HCT116 (cell line): ENCODE measurements at regions not wholly inside any gene's neighbourhood (a gene's known extent, or its start where the extent isn't known, plus 50 kb on each side); places are given as distances from the start of the nearest gene placed in this dataset.
"Not testable (repeated sequence)": the region's sequence is repeated elsewhere in the genome, so short reads cannot be mapped to it uniquely, and the experiment has no call there.

ENCODE experiments used
- ATAC-seq: fragments of 200-7000 bp; cut with Tn5 transposase; 2 replicates; pipeline ENCODE4 v1.9.1; 2020; ENCODE audit warnings: mild to moderate bottlenecking, moderate library complexity
- BruUV-seq: library from RNA; stranded (reverse); fragments of 400-500 nt; replicated peaks from 2 replicates; lab custom pipeline; 2021; lab: Mats Ljungman, UMichigan
- CTCF ChIA-PET: fragments of 300-600 bp; sonication (Branson Sonifier 250); formaldehyde crosslinking; loops from one replicate; lab custom pipeline; 2021; ENCODE audit warnings: antibody characterized with exemption; lab: Charles Lee
- POLR2A ChIA-PET: fragments of 300-600, 350-600 bp; sonication (Branson Sonifier 250); formaldehyde crosslinking; loops from one replicate; lab custom pipeline; 2021; ENCODE audit warnings: antibody characterized with exemption; lab: Charles Lee
- RAD21 ChIA-PET, 2 experiments: fragments of 300-600 bp; sonication (Branson Sonifier 250); formaldehyde crosslinking; loops; one replicate each; lab custom pipeline; 2023; ENCODE audit warnings: low total read pairs in 2 of 2; ENCODE audit not compliant: uncharacterized antibody in 2 of 2, unreplicated experiment in 2 of 2, low non-redundant PET in 1 of 2; lab: Charles Lee
- DNase-seq: peaks from one replicate; pipeline ENCODE4 v3.0.0-alpha.2; 2010; ENCODE audit warnings: low read depth, low spot score
- H2AFZ ChIP-seq: fragments of 200-600 bp; shearing (Covaris generic), sonication (generic); 2 replicates; pipeline ENCODE4 v1.6.1; 2017; ENCODE audit warnings: low read depth, mixed run types, mixed read lengths, antibody characterized with exemption, low read length; ENCODE audit not compliant: poor library complexity, severe bottlenecking
- H3K27ac ChIP-seq: 2 replicates; pipeline ENCODE4 v1.5.1; 2012; ENCODE audit warnings: low read depth, low read length
- H3K27me3 ChIP-seq: fragments of 200-600 bp; sonication (generic); 2 replicates; pipeline ENCODE4 v1.6.1; 2016; ENCODE audit warnings: mixed run types, low read length, mixed read lengths; ENCODE audit not compliant: insufficient read depth
- H3K36me3 ChIP-seq, 2 experiments: fragments of 200-500 bp in 1 of 2; fragments of 200-600 bp in 1 of 2; sonication (Bioruptor generic) in 1 of 2; sonication (generic) in 1 of 2; 2 replicates each; pipeline versions ENCODE4 v1.5.1 to v1.6.1; 2014 to 2016; ENCODE audit warnings: low read length in 2 of 2, inconsistent platforms in 1 of 2, mixed read lengths in 1 of 2, mixed run types in 1 of 2; ENCODE audit not compliant: insufficient read depth in 2 of 2, control insufficient read depth in 1 of 2
- H3K4me1 ChIP-seq, 2 experiments: fragments of 200-600 bp in 1 of 2; sonication (generic) in 1 of 2; 2 replicates each; pipeline versions ENCODE4 v1.5.1 to v1.6.1; 2012 to 2017; ENCODE audit warnings: low read length in 2 of 2, inconsistent platforms in 1 of 2, mild to moderate bottlenecking in 1 of 2, mixed read lengths in 1 of 2, mixed run types in 1 of 2, moderate library complexity in 1 of 2; ENCODE audit not compliant: insufficient read depth in 2 of 2, control insufficient read depth in 1 of 2
- H3K4me2 ChIP-seq: fragments of 200-600 bp; sonication (generic); 2 replicates; pipeline ENCODE4 v1.6.1; 2017; ENCODE audit warnings: mixed run types, low read length, mixed read lengths
- H3K4me3 ChIP-seq, 2 experiments: fragments of 200-600 bp in 1 of 2; sonication (generic) in 1 of 2; replicated peaks in 1 of 2; 2 replicates each; pipeline ENCODE4 v1.5.1; 2011 to 2016; ENCODE audit warnings: low read length in 2 of 2, control low read depth in 1 of 2, low read depth in 1 of 2, mild to moderate bottlenecking in 1 of 2, mixed read lengths in 1 of 2, mixed run types in 1 of 2
- H3K79me2 ChIP-seq: fragments of 200-600 bp; sonication (generic); 2 replicates; pipeline ENCODE4 v1.6.1; 2017; ENCODE audit warnings: mild to moderate bottlenecking, mixed run types, low read length, moderate library complexity, mixed read lengths; ENCODE audit not compliant: insufficient read depth
- H3K9ac ChIP-seq: fragments of 200-600 bp; sonication (generic); 2 replicates; pipeline ENCODE4 v1.6.1; 2016; ENCODE audit warnings: low read length, mixed read lengths
- H3K9me2 ChIP-seq: fragments of 200-600 bp; sonication (generic), shearing (Covaris generic); 2 replicates; pipeline ENCODE4 v1.6.1; 2017; ENCODE audit warnings: mixed run types, mild to moderate bottlenecking, moderate library complexity; ENCODE audit not compliant: insufficient read depth
- H3K9me3 ChIP-seq, 2 experiments: fragments of 200-500 bp in 1 of 2; fragments of 200-600 bp in 1 of 2; sonication (Bioruptor generic) in 1 of 2; sonication (generic) in 1 of 2; 2 replicates each; pipeline ENCODE4 v1.6.1; 2014 to 2017; ENCODE audit warnings: low read length in 2 of 2, mixed read lengths in 2 of 2, inconsistent platforms in 1 of 2, low read depth in 1 of 2, mild to moderate bottlenecking in 1 of 2, mixed run types in 1 of 2, moderate library complexity in 1 of 2; ENCODE audit not compliant: control insufficient read depth in 1 of 2, insufficient read depth in 1 of 2
- H4K20me1 ChIP-seq: fragments of 200-600 bp; sonication (generic), shearing (Covaris generic); 2 replicates; pipeline ENCODE4 v1.6.1; 2017; ENCODE audit warnings: mixed run types, mild to moderate bottlenecking, moderate library complexity; ENCODE audit not compliant: insufficient read depth
- ATF3 ChIP-seq: IDR thresholded peaks from 2 replicates; pipeline ENCODE4 v1.6.1; 2012
- EZH2 ChIP-seq: fragments of 200-600 bp; sonication (generic); IDR thresholded peaks from 2 replicates; pipeline ENCODE4 v1.6.1; 2017; ENCODE audit warnings: antibody characterized with exemption, mixed run types
- FOSL1 ChIP-seq: IDR thresholded peaks from 2 replicates; pipeline ENCODE4 v1.6.1; 2012; ENCODE audit warnings: low read depth
- MAX ChIP-seq: IDR thresholded peaks from 2 replicates; pipeline ENCODE4 v1.6.1; 2012
- POLR2AphosphoS5 ChIP-seq: IDR thresholded peaks from 2 replicates; pipeline ENCODE4 v1.6.1; 2011; ENCODE audit warnings: mild to moderate bottlenecking, low read depth, low read length, moderate library complexity
- SIN3A ChIP-seq: IDR thresholded peaks from 2 replicates; pipeline ENCODE4 v1.6.1; 2012; ENCODE audit warnings: low read depth
- SP1 ChIP-seq: IDR thresholded peaks from 2 replicates; pipeline ENCODE4 v1.6.1; 2012; ENCODE audit warnings: low read depth
- YY1 ChIP-seq: IDR thresholded peaks from 2 replicates; pipeline ENCODE4 v1.6.1; 2011; ENCODE audit warnings: low read length, low read depth, moderate library complexity, mild to moderate bottlenecking; ENCODE audit not compliant: insufficient replicate concordance; ENCODE audit errors: extremely low read depth
- ZBTB33 ChIP-seq: IDR thresholded peaks from 2 replicates; pipeline ENCODE4 v1.6.1; 2011; ENCODE audit warnings: mild to moderate bottlenecking, low read length, moderate library complexity; ENCODE audit not compliant: insufficient replicate concordance; ENCODE audit errors: extremely low read depth
- intact Hi-C: fragments of 100-400 bp; cut with micrococcal nuclease; formaldehyde crosslinking; loops from 2 replicates; pipeline ENCODE4 v1.10.0; 2022

- no peak for TF ChIP-seq EZH2
- TF ChIP-seq ZBTB33, result no peak
- TF ChIP-seq POLR2AphosphoS5, result no peak
- no peak for TF ChIP-seq SP1
- TF ChIP-seq MAX, result no peak
- no peak for TF ChIP-seq ATF3
- TF ChIP-seq SIN3A, result no peak
- TF ChIP-seq FOSL1, result no peak
- TF ChIP-seq YY1, result no peak
Measured at GRCh38 chr7:113751547-113751946, 167.3 kb downstream of the PPP1R3A start (continued).

- intact Hi-C loops, RAD21 ChIA-PET, POLR2A ChIA-PET, H3K79me2 ChIP-seq, H3K9me3 ChIP-seq, H3K27me3 ChIP-seq, H3K4me1 ChIP-seq, BruUV-seq, H3K4me3 ChIP-seq, H3K9ac ChIP-seq, H3K27ac ChIP-seq, H3K9me2 ChIP-seq, ATAC-seq, H2AFZ ChIP-seq, H3K36me3 ChIP-seq, H4K20me1 ChIP-seq, DNase-seq, H3K4me2 ChIP-seq, CTCF ChIA-PET: not testable (repeated sequence)
Measured at GRCh38 chr7:113748385-113748784, 170.4 kb downstream of the PPP1R3A start.

- ATAC-seq, H3K36me3 ChIP-seq, H2AFZ ChIP-seq, POLR2A ChIA-PET, H3K9me3 ChIP-seq, H3K9ac ChIP-seq, RAD21 ChIA-PET, H3K4me2 ChIP-seq, DNase-seq, CTCF ChIA-PET, H3K9me2 ChIP-seq, H3K4me3 ChIP-seq, H3K79me2 ChIP-seq, H4K20me1 ChIP-seq, BruUV-seq, H3K4me1 ChIP-seq, intact Hi-C loops, H3K27me3 ChIP-seq, H3K27ac ChIP-seq: not testable (repeated sequence)
Measured at GRCh38 chr7:113742946-113743431, 175.8 kb downstream of the PPP1R3A start.
